Heart left ventricle (tissue), 13 donors: ENCODE measurements at regions not wholly inside any gene's neighbourhood (a gene's known extent, or its start where the extent isn't known, plus 50 kb on each side); places are given as distances from the start of the nearest gene placed in this dataset.

Experiments
- POLR2A ChIP-seq, 2 donors: fragments of 450-650 bp; IDR thresholded peaks; one replicate each; pipeline ENCODE4 v1.6.1; 2017; ENCODE audit warnings: antibody characterized with exemption in 2 of 2, mild to moderate bottlenecking in 2 of 2, moderate library complexity in 2 of 2
- TF ChIP-seq, protein P1 (sequence below), 12 donors: fragments of 200-600 bp; sonication (generic) in 4 of 12; IDR thresholded peaks; one replicate each; pipeline versions ENCODE4 v1.5.0 to v1.8.0; 2018 to 2022; ENCODE audit warnings: antibody characterized with exemption in 12 of 12, mild to moderate bottlenecking in 5 of 12
- donor health status: ischemic (EF 13 %, LVEDD 7.1; RV severe dilation, severe dysfunction).
- donor health status: DM: no; HTN: yes; CAD: no.
- donor health status: DM: no; HTN: no; CAD: no.
- donor health status: ischemic (EF 25% LVEDD 6.9; RV normal size, moderate dysfunction).
- donor health status: ischemic (EF 25% LVEDD 5.7; RV mildly dilated, moderate dysfunction).
- donor health status: ischemic (EF 35%, LVEDD 5.7; RV mildly dilated, moderate dysfunction).
- donor health status: nonischemic (EF 11% LVEDD 7.7; RV severe dilation, severe dysfunction).
- donor health status: DM: yes; HTN: yes; CAD: no.
- donor health status: PGD.
- donor health status: ischemic (EF 29% LVEDD 5.4; RV normal size, mild dysfunction).
- donor health status: nonischemic (EF 23%, LVEDD 6.1; RV moderate dilation, normal function).

DNA sequence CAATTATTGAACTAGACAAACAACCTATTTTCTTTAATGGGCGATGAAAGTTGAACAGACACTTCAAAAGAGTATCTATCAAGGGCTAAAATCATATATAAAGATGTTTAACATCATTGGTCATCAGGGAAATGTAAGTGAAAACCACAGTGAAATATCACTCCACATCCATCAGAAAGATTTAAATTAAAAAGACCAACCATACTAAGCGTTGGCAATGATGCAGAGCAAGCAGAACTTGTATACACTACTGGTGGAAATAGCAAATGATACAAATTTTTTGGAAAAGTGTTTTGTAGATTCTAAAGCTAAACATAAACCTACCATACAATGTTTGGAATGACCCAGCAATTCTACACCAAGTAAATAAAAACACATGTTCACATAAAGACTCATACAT, 65.9 kb upstream of the THBS1 start:
- no peak for TF ChIP-seq POLR2A (IDR thresholded peaks at IDR 0.05)
- TF ChIP-seq, protein P1, sequence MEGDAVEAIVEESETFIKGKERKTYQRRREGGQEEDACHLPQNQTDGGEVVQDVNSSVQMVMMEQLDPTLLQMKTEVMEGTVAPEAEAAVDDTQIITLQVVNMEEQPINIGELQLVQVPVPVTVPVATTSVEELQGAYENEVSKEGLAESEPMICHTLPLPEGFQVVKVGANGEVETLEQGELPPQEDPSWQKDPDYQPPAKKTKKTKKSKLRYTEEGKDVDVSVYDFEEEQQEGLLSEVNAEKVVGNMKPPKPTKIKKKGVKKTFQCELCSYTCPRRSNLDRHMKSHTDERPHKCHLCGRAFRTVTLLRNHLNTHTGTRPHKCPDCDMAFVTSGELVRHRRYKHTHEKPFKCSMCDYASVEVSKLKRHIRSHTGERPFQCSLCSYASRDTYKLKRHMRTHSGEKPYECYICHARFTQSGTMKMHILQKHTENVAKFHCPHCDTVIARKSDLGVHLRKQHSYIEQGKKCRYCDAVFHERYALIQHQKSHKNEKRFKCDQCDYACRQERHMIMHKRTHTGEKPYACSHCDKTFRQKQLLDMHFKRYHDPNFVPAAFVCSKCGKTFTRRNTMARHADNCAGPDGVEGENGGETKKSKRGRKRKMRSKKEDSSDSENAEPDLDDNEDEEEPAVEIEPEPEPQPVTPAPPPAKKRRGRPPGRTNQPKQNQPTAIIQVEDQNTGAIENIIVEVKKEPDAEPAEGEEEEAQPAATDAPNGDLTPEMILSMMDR (IDR thresholded peaks at IDR 0.05) = no peak
